K562 (cell line): ENCODE measurements at regions not wholly inside any gene's neighbourhood (a gene's known extent, or its start where the extent isn't known, plus 50 kb on each side); places are given as distances from the start of the nearest gene placed in this dataset.

Experiments used
- ATAC-seq: fragments of 200-7000 bp; cut with Tn5 transposase; 3 replicates; pipeline ENCODE4 v1.9.1; 2020; ENCODE audit warnings: moderate library complexity
- BruUV-seq: library from RNA; stranded (reverse); fragments of 400-500 nt; replicated peaks from 2 replicates; lab custom pipeline; 2021; lab: Mats Ljungman, UMichigan
- CTCF ChIA-PET: fragments of 300-600 bp; formaldehyde crosslinking; extraction: SDS; loops from one replicate; lab custom pipeline; 2021; ENCODE audit warnings: low intra/inter-chr PET ratio; lab: Yijun Ruan, JAX
- POLR2A ChIA-PET: fragments of 300-600, 350-650 bp; sonication (Branson Sonifier 250); formaldehyde crosslinking; extraction: SDS; loops from one replicate; lab custom pipeline; 2021; ENCODE audit warnings: antibody characterized with exemption, inconsistent platforms; lab: Yijun Ruan, JAX
- DNase-seq, 4 experiments: peaks; one replicate each; pipeline versions ENCODE4 v3.0.0 to v3.0.0-alpha.2; 2011 to 2018; ENCODE audit warnings: low spot score in 3 of 4, mixed read lengths in 3 of 4; ENCODE audit errors: extremely low read depth in 1 of 4
- FAIRE-seq: peaks from 2 replicates; lab custom pipeline; 2011; peaks lifted over from hg19 to GRCh38; lab: Jason Lieb, UNC
- H2AFZ ChIP-seq: 2 replicates; pipeline ENCODE4 v1.6.0; 2011; ENCODE audit warnings: low read depth, low read length, control low read depth, inconsistent platforms
- H3K27ac ChIP-seq: fragments of 200-600 bp; 3 replicates; pipeline ENCODE4 v1.8.0; 2011; ENCODE audit warnings: low read depth, mild to moderate bottlenecking, control low read depth, inconsistent platforms, low read length, moderate library complexity, mixed read lengths; ENCODE audit errors: extremely low read depth
- H3K27me3 ChIP-seq, 2 experiments: fragments of 300-600 bp in 1 of 2; 2 replicates in 1 of 2; 3 replicates in 1 of 2; pipeline versions ENCODE4 v1.6.0 to v1.8.0; 2011; ENCODE audit warnings: inconsistent platforms in 2 of 2, low read length in 2 of 2, mild to moderate bottlenecking in 1 of 2, mixed read lengths in 1 of 2, moderate library complexity in 1 of 2; ENCODE audit not compliant: control insufficient read depth in 2 of 2, insufficient read depth in 2 of 2
- H3K36me3 ChIP-seq: fragments of 300-600 bp; 3 replicates; pipeline ENCODE4 v1.8.0; 2011; ENCODE audit warnings: mild to moderate bottlenecking, low read length, inconsistent platforms; ENCODE audit not compliant: control insufficient read depth, insufficient read depth
- H3K4me1 ChIP-seq, 2 experiments: fragments of 200-600 bp in 1 of 2; replicated peaks in 1 of 2; 2 replicates in 1 of 2; 3 replicates in 1 of 2; pipeline versions ENCODE4 v1.5.1 to v1.8.0; 2011; ENCODE audit warnings: inconsistent platforms in 2 of 2, low read length in 2 of 2, mild to moderate bottlenecking in 1 of 2, mixed read lengths in 1 of 2, moderate library complexity in 1 of 2; ENCODE audit not compliant: control insufficient read depth in 2 of 2, insufficient read depth in 2 of 2
- H3K4me2 ChIP-seq: 2 replicates; pipeline ENCODE4 v1.6.1; 2011; ENCODE audit warnings: low read length, control low read depth, inconsistent platforms, mixed read lengths; ENCODE audit not compliant: insufficient read depth
- H3K4me3 ChIP-seq: fragments of 200-600 bp; sonication (generic), shearing (Covaris generic); 2 replicates; pipeline ENCODE4 v1.5.1; 2016; ENCODE audit warnings: control low read depth, inconsistent platforms
- H3K79me2 ChIP-seq: fragments of 200-600 bp; 3 replicates; pipeline ENCODE4 v1.8.0; 2011; ENCODE audit warnings: low read length, inconsistent platforms; ENCODE audit not compliant: control insufficient read depth, insufficient read depth
- H3K9ac ChIP-seq, 2 experiments: 2 replicates each; pipeline versions ENCODE4 v1.6.0 to v1.6.1; 2011; ENCODE audit warnings: low read depth in 2 of 2, low read length in 2 of 2, control low read depth in 1 of 2, inconsistent platforms in 1 of 2, mild to moderate bottlenecking in 1 of 2, mixed read lengths in 1 of 2; ENCODE audit not compliant: insufficient read depth in 1 of 2
- H3K9me1 ChIP-seq: one replicate; pipeline ENCODE4 v1.6.0; 2011; ENCODE audit warnings: inconsistent platforms, mild to moderate bottlenecking, low read length, moderate library complexity; ENCODE audit not compliant: control insufficient read depth, insufficient read depth
- H3K9me3 ChIP-seq: replicated peaks from 2 replicates; pipeline ENCODE4 v1.5.1; 2011; ENCODE audit warnings: low read depth, low read length, inconsistent platforms; ENCODE audit not compliant: control insufficient read depth, insufficient read depth
- H4K20me1 ChIP-seq: replicated peaks from 2 replicates; pipeline ENCODE4 v1.6.1; 2011; ENCODE audit warnings: low read length, inconsistent platforms, mixed read lengths; ENCODE audit not compliant: control insufficient read depth, insufficient read depth
- FOXK2 ChIP-seq, 2 experiments: fragments of 450-650 bp; IDR thresholded peaks in 1 of 2; conservative IDR thresholded peaks in 1 of 2; 2 replicates each; pipeline ENCODE4 v1.6.1; 2016; ENCODE audit warnings: low read depth in 2 of 2, mild to moderate bottlenecking in 1 of 2
- HLTF ChIP-seq: fragments of 450-650 bp; IDR thresholded peaks from 2 replicates; pipeline ENCODE4 v1.6.1; 2016
- HMG20B ChIP-seq: fragments of 250-450 bp; sonication (Bioruptor Pico); IDR thresholded peaks from 2 replicates; pipeline ENCODE4 v1.5.0; 2021; ENCODE audit warnings: mild to moderate bottlenecking
- PBX2 ChIP-seq, 2 experiments: IDR thresholded peaks in 1 of 2; conservative IDR thresholded peaks in 1 of 2; 2 replicates each; pipeline ENCODE4 v1.6.1; 2016; ENCODE audit warnings: low read depth in 2 of 2, mild to moderate bottlenecking in 1 of 2, missing compliant biosample characterization in 1 of 2, missing genetic modification characterization in 1 of 2, moderate library complexity in 1 of 2
- PKNOX1 ChIP-seq: fragments of 450-650 bp; IDR thresholded peaks from 2 replicates; pipeline ENCODE4 v1.6.1; 2016
- WGBS: fragments of 100-300 bp; shearing (Covaris generic); methylation state at CpG from one replicate; pipeline ENCODE4 v1.1.6; 2016; ENCODE audit warnings: low coverage, mixed read lengths; ENCODE audit not compliant: insufficient coverage; ENCODE audit errors: missing lambda C conversion rate; 5-methylcytosine and 5-hydroxymethylcytosine counted together
- in situ Hi-C: fragments of 300-500 bp; cut with MboI; formaldehyde crosslinking; loops from 4 replicates; pipeline ENCODE4 v1.15.0; 2018; ENCODE audit warnings: inconsistent platforms, mixed read lengths
- intact Hi-C: fragments of 100-400 bp; cut with micrococcal nuclease; formaldehyde crosslinking; loops from 2 replicates; pipeline ENCODE4 v1.14.2; 2022
- TF ChIP-seq, protein P1 (sequence below): fragments of 450-650 bp; IDR thresholded peaks from 2 replicates; pipeline ENCODE4 v1.6.1; 2016; ENCODE audit warnings: mild to moderate bottlenecking, moderate library complexity

GRCh38 chr12:92034858-92035401 lies 110.7 kb downstream of the BTG1 start:
- peak overlapping the region; percentile 89 for H2AFZ ChIP-seq
- in situ Hi-C loops (no loop called here), intact Hi-C loops (no loop called here)
- FAIRE-seq (no peak), DNase-seq (peak in 1 of 4 experiments; percentile 16), ATAC-seq (peak; percentile 27; the same call in 2 of the 3 replicates)
- H3K9me3 ChIP-seq: no peaks in the 10 kb centered on the region
- 24% methylated on average over 10 of the region's 10 CpGs for WGBS
- H3K4me1 ChIP-seq: peaks cover 3 to 15% of the 10 kb centered on the region in 2 experiments; a peak in 4 of 5 replicates
- H3K36me3 ChIP-seq: no peaks in the 10 kb centered on the region
- ChIA-PET POLR2A (no interaction called here), CTCF (no interaction called here)
- no peaks in the 10 kb centered on the region for H3K27me3 ChIP-seq
- peak overlapping the region; percentile 20 to 50; a peak in 2 of 4 replicates for H3K9ac ChIP-seq
- H4K20me1 ChIP-seq: no peaks in the 10 kb centered on the region
- H3K9me1 ChIP-seq: no peaks in the 10 kb centered on the region
- BruUV-seq: no TSS peak
- no peak overlapping the region for H3K4me3 ChIP-seq
- H3K27ac ChIP-seq: no peak overlapping the region
- H3K79me2 ChIP-seq: no peaks in the 10 kb centered on the region
- H3K4me2 ChIP-seq: peak overlapping the region; percentile 62; the same call in 1 of the 2 replicates
- TF ChIP-seq FOXK2 (conservative IDR thresholded peaks at IDR 0.05 in 1 of 2, IDR thresholded peaks at IDR 0.05 in 1 of 2; ENCODE audit: low read depth in 2 of 2): peak; percentile 63 to 80
- TF ChIP-seq HMG20B (CRISPR knock-in tag): no peak
- TF ChIP-seq HLTF: no peak
- TF ChIP-seq, protein P1, sequence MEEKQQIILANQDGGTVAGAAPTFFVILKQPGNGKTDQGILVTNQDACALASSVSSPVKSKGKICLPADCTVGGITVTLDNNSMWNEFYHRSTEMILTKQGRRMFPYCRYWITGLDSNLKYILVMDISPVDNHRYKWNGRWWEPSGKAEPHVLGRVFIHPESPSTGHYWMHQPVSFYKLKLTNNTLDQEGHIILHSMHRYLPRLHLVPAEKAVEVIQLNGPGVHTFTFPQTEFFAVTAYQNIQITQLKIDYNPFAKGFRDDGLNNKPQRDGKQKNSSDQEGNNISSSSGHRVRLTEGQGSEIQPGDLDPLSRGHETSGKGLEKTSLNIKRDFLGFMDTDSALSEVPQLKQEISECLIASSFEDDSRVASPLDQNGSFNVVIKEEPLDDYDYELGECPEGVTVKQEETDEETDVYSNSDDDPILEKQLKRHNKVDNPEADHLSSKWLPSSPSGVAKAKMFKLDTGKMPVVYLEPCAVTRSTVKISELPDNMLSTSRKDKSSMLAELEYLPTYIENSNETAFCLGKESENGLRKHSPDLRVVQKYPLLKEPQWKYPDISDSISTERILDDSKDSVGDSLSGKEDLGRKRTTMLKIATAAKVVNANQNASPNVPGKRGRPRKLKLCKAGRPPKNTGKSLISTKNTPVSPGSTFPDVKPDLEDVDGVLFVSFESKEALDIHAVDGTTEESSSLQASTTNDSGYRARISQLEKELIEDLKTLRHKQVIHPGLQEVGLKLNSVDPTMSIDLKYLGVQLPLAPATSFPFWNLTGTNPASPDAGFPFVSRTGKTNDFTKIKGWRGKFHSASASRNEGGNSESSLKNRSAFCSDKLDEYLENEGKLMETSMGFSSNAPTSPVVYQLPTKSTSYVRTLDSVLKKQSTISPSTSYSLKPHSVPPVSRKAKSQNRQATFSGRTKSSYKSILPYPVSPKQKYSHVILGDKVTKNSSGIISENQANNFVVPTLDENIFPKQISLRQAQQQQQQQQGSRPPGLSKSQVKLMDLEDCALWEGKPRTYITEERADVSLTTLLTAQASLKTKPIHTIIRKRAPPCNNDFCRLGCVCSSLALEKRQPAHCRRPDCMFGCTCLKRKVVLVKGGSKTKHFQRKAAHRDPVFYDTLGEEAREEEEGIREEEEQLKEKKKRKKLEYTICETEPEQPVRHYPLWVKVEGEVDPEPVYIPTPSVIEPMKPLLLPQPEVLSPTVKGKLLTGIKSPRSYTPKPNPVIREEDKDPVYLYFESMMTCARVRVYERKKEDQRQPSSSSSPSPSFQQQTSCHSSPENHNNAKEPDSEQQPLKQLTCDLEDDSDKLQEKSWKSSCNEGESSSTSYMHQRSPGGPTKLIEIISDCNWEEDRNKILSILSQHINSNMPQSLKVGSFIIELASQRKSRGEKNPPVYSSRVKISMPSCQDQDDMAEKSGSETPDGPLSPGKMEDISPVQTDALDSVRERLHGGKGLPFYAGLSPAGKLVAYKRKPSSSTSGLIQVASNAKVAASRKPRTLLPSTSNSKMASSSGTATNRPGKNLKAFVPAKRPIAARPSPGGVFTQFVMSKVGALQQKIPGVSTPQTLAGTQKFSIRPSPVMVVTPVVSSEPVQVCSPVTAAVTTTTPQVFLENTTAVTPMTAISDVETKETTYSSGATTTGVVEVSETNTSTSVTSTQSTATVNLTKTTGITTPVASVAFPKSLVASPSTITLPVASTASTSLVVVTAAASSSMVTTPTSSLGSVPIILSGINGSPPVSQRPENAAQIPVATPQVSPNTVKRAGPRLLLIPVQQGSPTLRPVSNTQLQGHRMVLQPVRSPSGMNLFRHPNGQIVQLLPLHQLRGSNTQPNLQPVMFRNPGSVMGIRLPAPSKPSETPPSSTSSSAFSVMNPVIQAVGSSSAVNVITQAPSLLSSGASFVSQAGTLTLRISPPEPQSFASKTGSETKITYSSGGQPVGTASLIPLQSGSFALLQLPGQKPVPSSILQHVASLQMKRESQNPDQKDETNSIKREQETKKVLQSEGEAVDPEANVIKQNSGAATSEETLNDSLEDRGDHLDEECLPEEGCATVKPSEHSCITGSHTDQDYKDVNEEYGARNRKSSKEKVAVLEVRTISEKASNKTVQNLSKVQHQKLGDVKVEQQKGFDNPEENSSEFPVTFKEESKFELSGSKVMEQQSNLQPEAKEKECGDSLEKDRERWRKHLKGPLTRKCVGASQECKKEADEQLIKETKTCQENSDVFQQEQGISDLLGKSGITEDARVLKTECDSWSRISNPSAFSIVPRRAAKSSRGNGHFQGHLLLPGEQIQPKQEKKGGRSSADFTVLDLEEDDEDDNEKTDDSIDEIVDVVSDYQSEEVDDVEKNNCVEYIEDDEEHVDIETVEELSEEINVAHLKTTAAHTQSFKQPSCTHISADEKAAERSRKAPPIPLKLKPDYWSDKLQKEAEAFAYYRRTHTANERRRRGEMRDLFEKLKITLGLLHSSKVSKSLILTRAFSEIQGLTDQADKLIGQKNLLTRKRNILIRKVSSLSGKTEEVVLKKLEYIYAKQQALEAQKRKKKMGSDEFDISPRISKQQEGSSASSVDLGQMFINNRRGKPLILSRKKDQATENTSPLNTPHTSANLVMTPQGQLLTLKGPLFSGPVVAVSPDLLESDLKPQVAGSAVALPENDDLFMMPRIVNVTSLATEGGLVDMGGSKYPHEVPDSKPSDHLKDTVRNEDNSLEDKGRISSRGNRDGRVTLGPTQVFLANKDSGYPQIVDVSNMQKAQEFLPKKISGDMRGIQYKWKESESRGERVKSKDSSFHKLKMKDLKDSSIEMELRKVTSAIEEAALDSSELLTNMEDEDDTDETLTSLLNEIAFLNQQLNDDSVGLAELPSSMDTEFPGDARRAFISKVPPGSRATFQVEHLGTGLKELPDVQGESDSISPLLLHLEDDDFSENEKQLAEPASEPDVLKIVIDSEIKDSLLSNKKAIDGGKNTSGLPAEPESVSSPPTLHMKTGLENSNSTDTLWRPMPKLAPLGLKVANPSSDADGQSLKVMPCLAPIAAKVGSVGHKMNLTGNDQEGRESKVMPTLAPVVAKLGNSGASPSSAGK: peak; percentile 21; the same call in 1 of the 2 replicates
- TF ChIP-seq PBX2 (CRISPR knock-in tag; IDR thresholded peaks at IDR 0.05; ENCODE audit: low read depth): no peak
- peak; percentile 38; the same call in 1 of the 2 replicates for TF ChIP-seq PBX2 (tag; conservative IDR thresholded peaks at IDR 0.05; ENCODE audit: low read depth)
- TF ChIP-seq PKNOX1: 0 out of 2 replicates have a peak, but pooled peaks have one; percentile 36
